ENCODE measurements at regions not wholly inside any gene's neighbourhood (a gene's known extent, or its start where the extent isn't known, plus 50 kb on each side); places are given as distances from the start of the nearest gene placed in this dataset.

- ChIA-PET POLR2A (no interaction called here), CTCF (no interaction called here)
- DNase-seq (ENCODE audit: low read depth, low spot score), result no peak
- no peak overlapping the region for H3K4me3 ChIP-seq (ENCODE audit: low read depth, low read length)
- TF ChIP-seq, protein P1, sequence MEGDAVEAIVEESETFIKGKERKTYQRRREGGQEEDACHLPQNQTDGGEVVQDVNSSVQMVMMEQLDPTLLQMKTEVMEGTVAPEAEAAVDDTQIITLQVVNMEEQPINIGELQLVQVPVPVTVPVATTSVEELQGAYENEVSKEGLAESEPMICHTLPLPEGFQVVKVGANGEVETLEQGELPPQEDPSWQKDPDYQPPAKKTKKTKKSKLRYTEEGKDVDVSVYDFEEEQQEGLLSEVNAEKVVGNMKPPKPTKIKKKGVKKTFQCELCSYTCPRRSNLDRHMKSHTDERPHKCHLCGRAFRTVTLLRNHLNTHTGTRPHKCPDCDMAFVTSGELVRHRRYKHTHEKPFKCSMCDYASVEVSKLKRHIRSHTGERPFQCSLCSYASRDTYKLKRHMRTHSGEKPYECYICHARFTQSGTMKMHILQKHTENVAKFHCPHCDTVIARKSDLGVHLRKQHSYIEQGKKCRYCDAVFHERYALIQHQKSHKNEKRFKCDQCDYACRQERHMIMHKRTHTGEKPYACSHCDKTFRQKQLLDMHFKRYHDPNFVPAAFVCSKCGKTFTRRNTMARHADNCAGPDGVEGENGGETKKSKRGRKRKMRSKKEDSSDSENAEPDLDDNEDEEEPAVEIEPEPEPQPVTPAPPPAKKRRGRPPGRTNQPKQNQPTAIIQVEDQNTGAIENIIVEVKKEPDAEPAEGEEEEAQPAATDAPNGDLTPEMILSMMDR (IDR thresholded peaks at IDR 0.05; ENCODE audit: insufficient read depth, low read length, missing control alignments), result no peak
Measured at GRCh38 chr14:98445718-98446117, 826.3 kb downstream of the BCL11B start.

- H3K4me3 ChIP-seq (ENCODE audit: low read depth, low read length), result no peak overlapping the region
- POLR2A ChIA-PET, result no interaction called here
- DNase-seq (ENCODE audit: low read depth, low spot score), result no peak
- CTCF ChIA-PET, result no interaction called here
- TF ChIP-seq, protein P1 (IDR thresholded peaks at IDR 0.05; ENCODE audit: insufficient read depth, low read length, missing control alignments), result no peak
Measured at GRCh38 chr14:98446508-98446907, 825.5 kb downstream of the BCL11B start.

DNA sequence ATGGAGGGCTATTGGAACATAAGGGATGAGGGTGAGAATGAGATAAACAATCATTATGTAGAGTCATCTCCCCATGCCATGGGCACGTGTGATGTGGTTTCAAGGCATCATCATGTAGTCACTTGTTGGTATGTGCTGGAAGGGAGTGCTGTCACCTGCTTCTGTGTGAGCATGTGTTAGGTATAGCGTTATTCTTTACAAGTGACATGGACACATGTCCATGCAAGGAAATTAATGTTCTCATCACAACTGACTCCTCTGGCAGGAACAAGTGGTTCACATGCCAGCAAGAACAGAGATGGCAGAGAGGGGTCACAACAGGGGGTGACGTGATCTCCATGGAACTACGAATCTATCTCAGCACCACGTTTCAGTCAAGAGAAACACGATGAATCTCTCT, 815.8 kb downstream of the BCL11B start:
- H3K4me3 ChIP-seq (ENCODE audit: low read depth, low read length), result no peak overlapping the region
- TF ChIP-seq, protein P1 (IDR thresholded peaks at IDR 0.05; ENCODE audit: insufficient read depth, low read length, missing control alignments), result no peak
- ChIA-PET POLR2A (no interaction called here), CTCF (no interaction called here)
- no peak for DNase-seq (ENCODE audit: low read depth, low spot score)

GRCh38 chr14:98458702-98459101, 813.3 kb downstream of the BCL11B start:
- DNase-seq (ENCODE audit: low read depth, low spot score), result no peak
- TF ChIP-seq, protein P1 (IDR thresholded peaks at IDR 0.05; ENCODE audit: insufficient read depth, low read length, missing control alignments), result no peak
- no peak overlapping the region for H3K4me3 ChIP-seq (ENCODE audit: low read depth, low read length)
- POLR2A ChIA-PET, result no interaction called here
- CTCF ChIA-PET, result no interaction called here

- TF ChIP-seq, protein P1 (IDR thresholded peaks at IDR 0.05; ENCODE audit: insufficient read depth, low read length, missing control alignments), result no peak
- no peak overlapping the region for H3K4me3 ChIP-seq (ENCODE audit: low read depth, low read length)
- POLR2A ChIA-PET, result no interaction called here
- CTCF ChIA-PET, result no interaction called here
- DNase-seq (ENCODE audit: low read depth, low spot score), result no peak
Measured at GRCh38 chr14:98462908-98463307, 809.1 kb downstream of the BCL11B start.

DNA sequence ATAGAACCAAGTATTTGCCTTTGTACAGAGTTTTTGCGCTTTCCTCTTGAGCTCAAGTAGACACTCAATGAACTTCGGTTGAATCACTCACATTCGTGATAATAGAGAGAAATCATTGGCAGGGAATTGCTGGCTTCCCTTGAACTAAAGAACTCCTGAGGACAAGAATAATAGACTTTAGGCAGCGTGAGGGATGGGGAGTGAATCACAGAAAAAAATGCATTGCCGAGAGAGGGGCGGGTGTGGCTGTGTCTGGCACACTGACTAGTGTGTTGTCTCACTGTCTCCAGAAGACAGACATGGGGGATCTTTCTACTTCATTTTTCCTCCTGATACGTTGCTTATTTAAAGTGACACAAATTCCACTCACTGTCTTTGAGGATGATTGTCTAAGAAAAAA, 805.2 kb downstream of the BCL11B start:
- POLR2A ChIA-PET, result no interaction called here
- CTCF ChIA-PET, result no interaction called here
- H3K4me3 ChIP-seq (ENCODE audit: low read depth, low read length), result no peak overlapping the region
- TF ChIP-seq, protein P1 (IDR thresholded peaks at IDR 0.05; ENCODE audit: insufficient read depth, low read length, missing control alignments), result no peak
- no peak for DNase-seq (ENCODE audit: low read depth, low spot score)

Measured in AG04449 (cell line).